Ovary (tissue), 3 donors: ENCODE measurements at regions not wholly inside any gene's neighbourhood (a gene's known extent, or its start where the extent isn't known, plus 50 kb on each side); places are given as distances from the start of the nearest gene placed in this dataset.

Experiments
- CTCF ChIP-seq, 3 donors: fragments of 450-650 bp in 2 of 3; fragments of 200-600 bp in 1 of 3; IDR thresholded peaks; one replicate each; pipeline versions ENCODE4 v1.5.1 to v1.8.0; 2016 to 2022; ENCODE audit warnings: antibody characterized with exemption in 3 of 3, mild to moderate bottlenecking in 1 of 3
- EP300 ChIP-seq: sonication (generic); formaldehyde crosslinking; IDR thresholded peaks from one replicate; pipeline ENCODE4 v1.6.1; 2017; ENCODE audit warnings: antibody characterized with exemption
- POLR2A ChIP-seq: fragments of 450-650 bp; IDR thresholded peaks from one replicate; pipeline ENCODE4 v1.6.1; 2017; ENCODE audit warnings: antibody characterized with exemption, mild to moderate bottlenecking, moderate library complexity
- donor health status: DM: no; HTN: no; CAD: no.

GRCh38 chr5:97750576-97750975 is 567.5 kb upstream of the RIOK2 start:
- TF ChIP-seq CTCF (IDR thresholded peaks at IDR 0.05), result no peak
- TF ChIP-seq POLR2A, result no peak
- TF ChIP-seq EP300, result no peak
